ENCODE measurements at regions not wholly inside any gene's neighbourhood (a gene's known extent, or its start where the extent isn't known, plus 50 kb on each side); places are given as distances from the start of the nearest gene placed in this dataset.

- dilution Hi-C loops (cut with HindIII; ENCODE audit: low sequenced_read_pairs, unreplicated experiment) (no loop called here), in situ Hi-C loops (cut with MboI; ENCODE audit: low sequenced_read_pairs) (no loop called here), intact Hi-C loops (cut with micrococcal nuclease) (no loop called here)
- Histone ChIP-seq H4K20me1 (ENCODE audit: insufficient read depth, low read length) (no peaks in the 10 kb centered on the region), H3K9me1 (ENCODE audit: insufficient read depth, low read length) (no peaks in the 10 kb centered on the region), H3K4me3 (ENCODE audit: insufficient read depth, low read depth, low read length) (no peak overlapping the region), H2AK9ac (replicated peaks; ENCODE audit: low read depth, low read length, poor library complexity) (no peak overlapping the region), H3K9me3 (ENCODE audit: control insufficient read depth, insufficient read depth, low read length) (peaks cover 7% of the 10 kb centered on the region), H4K8ac (ENCODE audit: low read depth in 2 of 2, low read length in 2 of 2) (no peak overlapping the region), H2BK15ac (ENCODE audit: low read depth, low read length) (no peak overlapping the region), H3K27me3 (ENCODE audit: control insufficient read depth, insufficient read depth, low read length) (no peaks in the 10 kb centered on the region), H3K9ac (ENCODE audit: low read depth, low read length) (no peak overlapping the region), H3K79me1 (ENCODE audit: low read depth in 1 of 2, low read length in 2 of 2) (no peaks in the 10 kb centered on the region), H2BK120ac (ENCODE audit: low read depth, low read length) (no peak overlapping the region), H4K91ac (ENCODE audit: insufficient read depth, low read depth, low read length) (no peak overlapping the region), H3K4me1 (ENCODE audit: control insufficient read depth, insufficient read depth, low read length) (no peaks in the 10 kb centered on the region), H3K4me2 (ENCODE audit: low read depth, low read length) (no peak overlapping the region), H3K18ac (ENCODE audit: low read depth, low read length) (no peak overlapping the region), H3K27ac (ENCODE audit: insufficient read depth, low read length) (no peak overlapping the region), H2BK20ac (ENCODE audit: low read depth, low read length) (no peak overlapping the region), H4K5ac (ENCODE audit: low read depth, low read length) (no peak overlapping the region), H3K23ac (ENCODE audit: low read depth, low read length) (no peak overlapping the region), H3K36me3 (ENCODE audit: control insufficient read depth, insufficient read depth, low read length) (no peaks in the 10 kb centered on the region), H3K4ac (ENCODE audit: low read depth, low read length) (no peak overlapping the region), H3K56ac (ENCODE audit: extremely low read depth, insufficient read depth, low read length) (no peak overlapping the region), H2BK5ac (ENCODE audit: low read depth, low read length, poor library complexity, severe bottlenecking) (no peak overlapping the region), H3K14ac (replicated peaks; ENCODE audit: low read depth, low read length) (no peak overlapping the region), H2AFZ (replicated peaks; ENCODE audit: low read length, poor library complexity) (no peak overlapping the region), H2AK5ac (ENCODE audit: low read depth, low read length) (no peak overlapping the region)
- ChIA-PET POLR2A (ENCODE audit: unreplicated experiment) (no interaction called here), CTCF (no interaction called here)
- no TSS peak for BruUV-seq (replicated peaks)
- no CpG with 5 or more reads among the region's 3 CpGs for WGBS, 2 experiments (ENCODE audit: extremely low coverage in 2 of 2, insufficient read length in 1 of 2)
- TF ChIP-seq POLR2A (IDR thresholded peaks at IDR 0.05; ENCODE audit: low read depth, low read length) (no peak), RFX5 (IDR thresholded peaks at IDR 0.05; ENCODE audit: low read depth, low read length) (no peak), MAZ (IDR thresholded peaks at IDR 0.05; ENCODE audit: borderline replicate concordance, low read depth, low read length) (no peak), FOS (IDR thresholded peaks at IDR 0.05; ENCODE audit: low read depth, low read length) (no peak), USF2 (IDR thresholded peaks at IDR 0.05; ENCODE audit: low read depth, low read length) (no peak), RCOR1 (IDR thresholded peaks at IDR 0.05; ENCODE audit: insufficient replicate concordance, low read length) (no peak), MXI1 (IDR thresholded peaks at IDR 0.05; ENCODE audit: borderline replicate concordance, low read depth, low read length) (no peak), MAFK (IDR thresholded peaks at IDR 0.05; ENCODE audit: low read depth, low read length) (no peak), RAD21 (IDR thresholded peaks at IDR 0.05; ENCODE audit: low read length) (no peak), ELK1 (IDR thresholded peaks at IDR 0.05; ENCODE audit: borderline replicate concordance, low read depth, low read length) (no peak), NFE2L2 (IDR thresholded peaks at IDR 0.05; ENCODE audit: low read depth, low read length) (no peak), CTCF (conservative IDR thresholded peaks at IDR 0.05; ENCODE audit: low read depth, low read length) (no peak), BHLHE40 (IDR thresholded peaks at IDR 0.05; ENCODE audit: low read depth, low read length) (no peak), SMC3 (IDR thresholded peaks at IDR 0.05; ENCODE audit: low read depth, low read length) (no peak), CHD1 (IDR thresholded peaks at IDR 0.05; ENCODE audit: low read depth, low read length) (no peak), CEBPB (IDR thresholded peaks at IDR 0.05; ENCODE audit: low read depth, low read length) (no peak)
- no peak for DNase-seq
- ATAC-seq (ENCODE audit: low read depth), result no peak
These were observed 257.3 kb downstream of the SH2D4B start for GRCh38 chr10:80794994-80795393.

Data from IMR-90 (cell line).